Astrocyte (in vitro differentiated cells and primary cell): ENCODE measurements at regions not wholly inside any gene's neighbourhood (a gene's known extent, or its start where the extent isn't known, plus 50 kb on each side); places are given as distances from the start of the nearest gene placed in this dataset.

Experiments used
- EZH2 ChIP-seq: IDR thresholded peaks from 2 replicates; pipeline ENCODE4 v1.6.1; 2012; ENCODE audit warnings: mild to moderate bottlenecking, low read length, inconsistent platforms; ENCODE audit not compliant: insufficient read depth
- TF ChIP-seq, protein P1 (sequence below): IDR thresholded peaks from 2 replicates; pipeline ENCODE4 v1.5.1; 2011; ENCODE audit warnings: low read depth, mild to moderate bottlenecking, inconsistent platforms, low read length, moderate library complexity; ENCODE audit not compliant: insufficient read depth

DNA sequence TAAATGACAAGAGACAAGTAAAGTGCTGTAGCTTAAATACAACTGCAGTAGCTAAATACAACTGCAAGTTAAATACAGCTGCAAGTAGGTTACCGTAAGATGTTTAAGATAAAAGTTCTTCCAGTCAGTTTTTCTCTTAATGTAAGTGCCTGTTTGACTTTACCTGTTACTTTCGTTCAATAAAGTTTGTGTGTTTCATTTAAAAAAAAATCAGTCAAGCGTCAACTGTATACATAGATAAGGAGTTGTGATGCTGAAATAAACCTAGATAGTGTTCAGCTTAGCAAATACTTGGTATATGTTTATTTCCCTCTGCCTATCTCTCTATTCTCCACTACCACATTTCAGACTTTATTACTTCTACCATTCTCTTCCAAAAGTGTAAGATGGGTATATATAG is 221.2 kb downstream of the NR2F2 start:
- TF ChIP-seq, protein P1, sequence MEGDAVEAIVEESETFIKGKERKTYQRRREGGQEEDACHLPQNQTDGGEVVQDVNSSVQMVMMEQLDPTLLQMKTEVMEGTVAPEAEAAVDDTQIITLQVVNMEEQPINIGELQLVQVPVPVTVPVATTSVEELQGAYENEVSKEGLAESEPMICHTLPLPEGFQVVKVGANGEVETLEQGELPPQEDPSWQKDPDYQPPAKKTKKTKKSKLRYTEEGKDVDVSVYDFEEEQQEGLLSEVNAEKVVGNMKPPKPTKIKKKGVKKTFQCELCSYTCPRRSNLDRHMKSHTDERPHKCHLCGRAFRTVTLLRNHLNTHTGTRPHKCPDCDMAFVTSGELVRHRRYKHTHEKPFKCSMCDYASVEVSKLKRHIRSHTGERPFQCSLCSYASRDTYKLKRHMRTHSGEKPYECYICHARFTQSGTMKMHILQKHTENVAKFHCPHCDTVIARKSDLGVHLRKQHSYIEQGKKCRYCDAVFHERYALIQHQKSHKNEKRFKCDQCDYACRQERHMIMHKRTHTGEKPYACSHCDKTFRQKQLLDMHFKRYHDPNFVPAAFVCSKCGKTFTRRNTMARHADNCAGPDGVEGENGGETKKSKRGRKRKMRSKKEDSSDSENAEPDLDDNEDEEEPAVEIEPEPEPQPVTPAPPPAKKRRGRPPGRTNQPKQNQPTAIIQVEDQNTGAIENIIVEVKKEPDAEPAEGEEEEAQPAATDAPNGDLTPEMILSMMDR: no peak
- no peak for TF ChIP-seq EZH2
